ENCODE measurements at regions not wholly inside any gene's neighbourhood (a gene's known extent, or its start where the extent isn't known, plus 50 kb on each side); places are given as distances from the start of the nearest gene placed in this dataset.

- no peak for TF ChIP-seq CTCF (IDR thresholded peaks at IDR 0.05; ENCODE audit: borderline replicate concordance, extremely low read depth, low read length, poor library complexity, severe bottlenecking)
- no peak for TF ChIP-seq EZH2 (IDR thresholded peaks at IDR 0.05; ENCODE audit: borderline replicate concordance, low read depth, low read length, severe bottlenecking)
Observed at GRCh38 chr20:52918311-52918710, 53.8 kb upstream of the TSHZ2 start.
